Upper lobe of left lung (tissue), 4 donors: ENCODE measurements at regions not wholly inside any gene's neighbourhood (a gene's known extent, or its start where the extent isn't known, plus 50 kb on each side); places are given as distances from the start of the nearest gene placed in this dataset.

ENCODE experiments used
- CTCF ChIP-seq, 6 experiments: fragments of 450-650 bp in 4 of 6; fragments of 200-600 bp in 2 of 6; sonication (generic) in 2 of 6; IDR thresholded peaks; one replicate each; pipeline ENCODE4 v1.5.1; 2016 to 2019; ENCODE audit warnings: antibody characterized with exemption in 6 of 6
- EP300 ChIP-seq, 4 donors: sonication (generic); formaldehyde crosslinking; IDR thresholded peaks; one replicate each; pipeline ENCODE4 v1.5.1; 2017; ENCODE audit warnings: antibody characterized with exemption in 4 of 4, control low read depth in 2 of 4
- POLR2A ChIP-seq, 4 donors: fragments of 450-650 bp; IDR thresholded peaks; one replicate each; pipeline ENCODE4 v1.5.1; 2016 to 2017; ENCODE audit warnings: antibody characterized with exemption in 4 of 4, mild to moderate bottlenecking in 2 of 4
- POLR2AphosphoS5 ChIP-seq, 2 donors: sonication (generic); formaldehyde crosslinking; IDR thresholded peaks; one replicate each; pipeline ENCODE4 v1.5.1; 2017; ENCODE audit warnings: antibody characterized with exemption in 2 of 2

- no peak for TF ChIP-seq EP300 (IDR thresholded peaks at IDR 0.05)
- no peak for TF ChIP-seq CTCF (IDR thresholded peaks at IDR 0.05)
- TF ChIP-seq POLR2AphosphoS5 (IDR thresholded peaks at IDR 0.05): no peak
- no peak for TF ChIP-seq POLR2A (IDR thresholded peaks at IDR 0.05)
Measured at GRCh38 chr2:16062471-16063250, 122.3 kb downstream of the MYCN start.
